MM.1S (cell line): ENCODE measurements at regions not wholly inside any gene's neighbourhood (a gene's known extent, or its start where the extent isn't known, plus 50 kb on each side); places are given as distances from the start of the nearest gene placed in this dataset.

Experiments used
- CTCF ChIP-seq: fragments of 300-600 bp; sonication (generic); IDR thresholded peaks from 2 replicates; pipeline ENCODE4 v1.5.1; 2016; ENCODE audit warnings: antibody characterized with exemption, low read length, mixed read lengths
- EZH2 ChIP-seq: fragments of 300-600 bp; sonication (generic); optimal IDR thresholded peaks from 2 replicates; pipeline ENCODE3; 2017; ENCODE audit warnings: low read depth, mild to moderate bottlenecking, antibody characterized with exemption, low read length, mixed read lengths
- EZH2phosphoT487 ChIP-seq: fragments of 300-600 bp; sonication (generic); IDR thresholded peaks from 2 replicates; pipeline ENCODE4 v1.6.1; 2018; ENCODE audit warnings: antibody characterized with exemption, low read length

GRCh38 chr4:154687840-154688239 is 56.0 kb upstream of the LRAT start:
- TF ChIP-seq CTCF (no peak), EZH2 (no peak), EZH2phosphoT487 (no peak)
